Posterior cingulate gyrus (tissue), 11 donors: ENCODE measurements at regions not wholly inside any gene's neighbourhood (a gene's known extent, or its start where the extent isn't known, plus 50 kb on each side); places are given as distances from the start of the nearest gene placed in this dataset.
"Not testable (repeated sequence)": the region's sequence is repeated elsewhere in the genome, so short reads cannot be mapped to it uniquely, and the experiment has no call there.

ENCODE experiments used
- DNase-seq, 10 donors: peaks; one replicate each; pipeline versions ENCODE4 v3.0.0 to v3.0.0-alpha.2; 2020 to 2021; ENCODE audit warnings: mixed read lengths in 3 of 10
- intact Hi-C: fragments of 100-400 bp; cut with DNase I; formaldehyde crosslinking; loops from one replicate; pipeline ENCODE4 v1.15.1; 2023

DNA sequence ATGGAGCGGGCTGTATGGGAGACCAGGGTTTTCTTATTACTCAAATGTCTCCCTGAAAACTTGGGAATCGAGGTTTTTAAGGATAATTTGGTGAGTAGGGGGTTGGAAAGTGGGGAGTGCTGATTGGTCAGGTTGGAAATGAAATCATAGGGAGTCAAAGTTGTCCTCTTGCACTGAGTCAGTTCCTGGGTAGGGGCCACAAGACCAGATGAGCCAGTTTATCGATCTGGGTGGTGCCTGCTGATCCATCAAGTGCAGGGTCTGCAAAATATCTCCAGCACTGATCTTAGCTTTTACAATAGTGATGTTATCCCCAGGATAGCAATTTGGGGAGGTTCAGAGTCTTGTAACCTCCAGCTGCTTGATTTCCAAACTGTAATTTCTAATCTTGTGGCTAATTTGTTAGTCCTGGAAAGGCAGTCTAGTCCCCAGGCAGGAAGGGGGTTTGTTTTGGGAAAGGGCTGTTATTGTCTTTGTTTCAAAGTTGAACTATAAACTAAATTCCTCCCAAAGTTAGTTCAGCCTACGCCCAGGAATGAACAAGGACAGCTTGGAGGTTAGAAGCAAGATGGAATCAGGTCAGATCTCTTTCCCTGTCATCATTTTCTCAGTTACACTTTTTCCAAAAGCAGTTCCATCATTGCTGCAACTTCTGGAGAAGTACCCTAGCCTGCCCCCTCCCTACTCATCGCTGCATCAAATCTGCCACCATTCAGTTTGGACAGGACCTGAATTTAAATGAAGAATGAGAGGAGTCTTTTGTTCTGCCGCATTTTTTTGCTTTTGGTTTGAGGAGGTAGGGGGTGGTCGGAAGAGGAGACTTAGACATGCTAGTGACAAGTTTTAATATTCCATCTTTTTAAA, 236.4 kb upstream of the GALNT17 start:
- DNase-seq, intact Hi-C loops: not testable (repeated sequence)

DNA sequence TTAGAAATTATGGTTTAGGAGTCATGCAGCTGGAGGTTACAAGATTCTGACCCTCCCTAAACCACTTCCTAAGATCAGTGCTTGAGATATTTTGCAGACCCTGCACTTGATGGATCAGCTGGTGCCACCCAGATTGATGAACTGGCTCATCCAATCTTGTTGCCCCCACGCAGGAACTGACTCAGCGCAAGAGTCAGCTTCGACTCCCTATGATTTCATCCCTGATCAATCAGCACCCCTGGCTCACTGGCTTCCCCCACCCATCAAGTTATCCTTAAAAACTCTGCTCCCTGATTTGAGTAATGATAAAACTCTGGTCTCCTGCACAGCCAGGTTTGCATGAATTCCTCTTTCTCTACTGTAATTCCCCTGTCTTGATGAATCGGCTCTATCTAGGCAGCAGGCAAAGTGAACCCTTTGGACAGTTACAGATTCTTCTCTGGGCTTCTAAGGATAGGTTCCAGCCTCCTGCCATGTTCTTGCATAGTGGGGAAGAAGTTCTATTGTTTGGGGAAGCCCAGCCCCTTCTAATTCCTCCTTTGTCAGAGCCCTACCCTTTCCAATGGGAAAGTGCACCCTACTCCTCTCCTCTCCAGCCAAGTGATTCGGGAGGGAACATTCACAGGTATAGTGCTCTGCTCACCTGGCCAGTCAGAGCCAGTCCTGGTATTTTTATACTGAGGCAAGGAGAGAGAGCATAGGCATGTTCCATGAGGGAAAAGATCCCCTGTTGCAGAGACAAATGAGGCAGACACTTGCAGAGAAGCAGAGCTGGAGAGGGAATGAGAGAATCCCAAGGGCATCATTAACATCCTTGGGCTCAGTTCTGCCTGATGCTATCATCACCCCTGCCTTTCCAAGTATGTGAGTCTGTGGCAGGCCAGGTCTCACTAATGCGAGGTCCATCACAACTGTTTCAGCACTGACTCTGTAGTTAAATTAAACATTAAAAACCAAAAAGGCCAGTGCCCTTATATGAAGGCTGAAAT, 224.4 kb upstream of the GALNT17 start:
- DNase-seq: no peak
- intact Hi-C loops: no loop called here

DNA sequence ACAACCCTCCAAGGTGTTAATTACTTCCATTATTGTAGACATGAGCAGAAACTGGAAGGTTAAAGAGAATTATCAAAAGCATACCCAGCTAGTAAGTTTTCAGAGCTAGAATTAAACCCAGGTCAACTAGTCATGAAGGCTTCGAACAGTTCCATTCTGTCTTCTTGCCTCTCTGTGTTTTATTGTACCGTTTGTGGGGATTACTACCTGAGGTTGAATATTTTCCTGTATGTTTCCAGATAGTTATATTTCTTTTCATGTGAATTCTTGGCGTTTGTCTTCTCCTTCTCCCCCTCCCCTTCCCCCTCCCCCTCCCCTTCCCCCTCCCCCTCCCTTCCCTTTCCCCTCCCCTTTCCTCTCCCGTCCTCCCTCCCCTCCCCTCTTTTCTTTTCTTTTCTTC, 218.0 kb upstream of the GALNT17 start:
- intact Hi-C loops: no loop called here
- DNase-seq: no peak

DNA sequence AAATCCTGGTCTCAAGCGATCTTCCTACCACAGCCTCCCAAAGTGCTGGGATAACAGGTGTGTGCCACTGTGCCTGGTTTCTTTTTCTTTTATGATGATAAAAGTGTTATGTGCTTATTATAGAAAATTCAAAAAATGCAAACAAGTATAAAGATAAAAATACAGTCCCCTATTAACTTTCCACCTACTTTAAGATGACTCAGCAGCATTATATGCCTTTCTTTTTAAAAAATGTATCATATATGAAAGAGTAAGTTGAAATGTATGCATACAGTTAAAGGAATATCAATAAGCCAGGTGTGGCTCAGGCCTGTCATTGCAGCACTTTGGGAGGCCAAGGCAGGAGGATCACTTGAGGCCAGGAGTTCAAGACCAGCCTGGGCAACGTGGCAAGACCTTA, 216.9 kb upstream of the GALNT17 start:
- intact Hi-C loops: no loop called here
- DNase-seq: no peak

DNA sequence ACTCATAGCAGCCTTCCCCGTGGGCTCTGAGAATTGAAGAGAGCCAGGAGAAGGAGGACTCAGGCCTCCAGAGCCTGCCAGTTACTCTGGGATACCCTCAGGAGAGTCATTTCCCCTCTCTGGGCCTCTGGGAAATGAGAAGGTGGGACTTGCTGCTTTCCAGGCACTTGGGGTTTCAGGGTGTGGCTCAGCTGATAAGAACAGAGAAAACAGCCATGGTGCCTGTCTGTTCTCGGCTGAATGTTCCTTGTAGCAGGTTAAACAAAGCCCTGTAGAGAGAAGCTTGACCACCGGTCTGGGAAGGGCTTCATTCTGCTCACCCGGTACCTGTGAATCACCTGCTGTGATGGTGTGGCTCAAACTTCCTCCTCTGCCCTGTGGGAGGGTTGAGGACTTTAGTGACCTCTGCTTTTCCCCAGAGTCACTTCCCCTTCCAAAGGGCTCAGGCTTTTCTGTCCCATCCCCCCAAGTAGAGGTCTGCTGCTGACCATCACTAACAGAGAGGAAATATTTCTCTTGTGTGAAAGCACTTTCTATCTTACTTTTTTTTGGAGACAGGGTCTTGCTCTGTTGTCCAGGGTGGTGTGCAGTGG, 212.4 kb upstream of the GALNT17 start:
- no peak for DNase-seq
- intact Hi-C loops: no loop called here

DNA sequence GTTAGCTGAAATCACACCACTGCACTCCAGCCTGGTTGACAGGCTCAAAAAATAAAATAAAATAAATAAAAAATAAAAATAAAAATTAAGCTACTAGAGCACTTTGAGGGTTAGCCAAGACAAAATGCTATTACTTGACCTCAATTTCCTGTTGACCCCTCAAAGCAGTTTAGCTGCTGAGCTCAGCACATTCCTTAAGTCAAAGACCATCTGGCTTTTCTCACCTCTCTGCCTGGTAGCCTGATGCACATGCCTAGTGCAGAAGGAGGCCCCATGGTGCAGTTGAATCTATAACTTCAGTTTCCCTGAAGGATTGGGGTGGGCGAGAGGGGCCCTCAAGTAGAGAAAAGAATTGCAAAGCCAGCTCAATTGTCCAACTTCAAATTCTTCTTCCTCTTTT, 211.1 kb upstream of the GALNT17 start:
- DNase-seq: no peak
- intact Hi-C loops: no loop called here

DNA sequence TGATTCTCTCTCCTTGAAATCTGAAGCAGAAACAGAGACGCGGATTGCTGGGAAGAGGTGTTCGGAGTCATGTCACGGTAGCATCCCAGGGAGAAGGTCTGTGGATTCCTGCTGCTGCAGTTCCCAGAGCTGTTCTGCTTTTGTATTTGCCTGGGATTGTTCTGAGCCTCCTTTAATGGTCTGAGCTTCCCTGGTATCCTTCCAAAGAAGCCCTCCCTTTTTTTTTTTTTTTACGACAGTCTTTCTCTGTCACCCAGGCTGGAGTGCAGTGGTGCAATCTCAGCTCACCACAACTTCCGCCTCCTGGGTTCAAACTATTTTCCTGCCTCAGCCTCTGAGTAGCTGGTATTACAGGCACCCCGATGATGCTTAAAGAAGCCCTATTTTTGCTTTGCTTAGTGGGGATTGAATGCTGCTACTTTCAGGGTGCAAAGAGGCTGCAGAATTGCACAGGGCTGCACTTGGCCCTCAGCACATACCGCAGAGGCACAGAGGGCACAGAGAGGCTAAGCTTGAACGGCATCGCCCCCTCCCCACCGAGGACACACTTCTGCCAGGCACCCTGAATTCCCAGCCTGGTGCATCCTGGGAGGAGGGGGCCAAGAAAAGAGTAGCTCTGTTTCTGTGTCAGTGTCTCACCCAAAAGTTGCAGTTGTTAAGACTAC, 208.6 kb upstream of the GALNT17 start:
- intact Hi-C loops: no loop called here
- DNase-seq: no peak

DNA sequence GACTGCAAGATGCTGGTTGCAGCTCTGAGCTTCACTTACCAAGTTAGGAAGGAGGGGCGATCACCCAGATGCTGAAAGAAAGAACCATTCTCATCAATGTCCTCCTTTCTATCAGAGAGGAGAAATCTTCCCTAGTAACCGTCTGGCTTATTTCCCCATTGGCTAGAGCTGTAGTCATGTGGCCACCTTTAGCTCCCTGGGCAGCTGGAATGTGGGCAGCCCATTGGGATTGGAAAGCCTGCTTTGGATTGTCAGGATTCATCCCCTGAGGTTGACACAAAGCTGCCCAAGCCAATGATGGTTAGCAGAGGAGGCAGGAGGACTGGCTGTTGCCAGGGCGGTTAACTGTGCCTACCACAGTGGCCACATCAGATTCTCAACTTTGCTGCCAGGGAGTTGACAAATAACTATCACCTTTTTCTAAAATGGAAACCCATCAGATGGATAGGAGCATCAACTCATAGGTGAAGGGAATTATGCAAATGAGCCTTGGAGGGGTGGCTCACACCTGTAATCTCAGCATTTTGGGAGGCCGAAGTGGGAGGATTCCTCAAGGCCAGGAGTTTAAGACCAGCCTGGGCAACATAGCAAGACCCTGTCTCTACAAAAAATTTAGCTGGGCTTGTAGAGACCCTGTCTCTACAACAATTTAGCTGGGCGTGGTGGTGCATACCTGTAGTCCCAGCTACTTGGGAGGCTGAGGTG, 206.4 kb upstream of the GALNT17 start:
- DNase-seq: no peak
- intact Hi-C loops: no loop called here

DNA sequence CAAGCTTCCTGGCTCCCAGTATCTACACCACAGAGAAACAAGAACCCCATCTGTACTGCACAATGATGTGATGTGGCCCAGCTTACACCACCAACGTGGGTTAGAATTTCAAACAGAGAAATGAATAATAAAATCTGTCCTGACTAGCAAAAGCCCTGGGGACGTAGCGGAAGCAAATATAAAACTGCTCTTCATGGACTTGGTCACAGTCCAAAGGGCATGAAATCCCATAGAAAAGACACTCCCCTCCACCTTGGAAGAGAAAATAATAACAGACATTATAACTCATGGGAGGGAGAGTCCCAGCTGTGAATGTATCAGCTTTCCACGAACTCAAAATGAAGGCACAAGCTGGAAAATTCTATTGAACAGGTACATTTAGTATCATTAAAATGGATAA, 205.3 kb upstream of the GALNT17 start:
- intact Hi-C loops: no loop called here
- no peak for DNase-seq

DNA sequence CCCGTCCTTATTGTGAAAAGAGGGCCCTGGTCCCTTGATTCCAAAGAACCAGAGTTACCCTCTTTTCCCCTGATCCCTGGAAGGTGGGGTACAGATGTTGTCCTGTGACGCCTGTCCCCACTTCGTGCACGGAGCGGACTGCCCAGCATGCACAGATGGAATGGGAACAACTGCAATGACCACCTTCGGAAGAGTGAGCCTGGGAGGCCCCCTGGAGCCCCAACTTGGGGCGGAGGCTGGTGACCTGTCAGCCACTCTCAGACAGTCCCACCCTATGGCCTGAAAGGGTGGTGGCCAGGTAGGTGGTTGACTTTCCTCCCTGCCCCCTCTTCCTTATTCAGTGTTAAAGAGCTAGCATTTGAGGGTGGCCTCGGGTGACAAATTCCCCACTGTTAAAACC, 196.6 kb upstream of the GALNT17 start:
- intact Hi-C loops: no loop called here

DNA sequence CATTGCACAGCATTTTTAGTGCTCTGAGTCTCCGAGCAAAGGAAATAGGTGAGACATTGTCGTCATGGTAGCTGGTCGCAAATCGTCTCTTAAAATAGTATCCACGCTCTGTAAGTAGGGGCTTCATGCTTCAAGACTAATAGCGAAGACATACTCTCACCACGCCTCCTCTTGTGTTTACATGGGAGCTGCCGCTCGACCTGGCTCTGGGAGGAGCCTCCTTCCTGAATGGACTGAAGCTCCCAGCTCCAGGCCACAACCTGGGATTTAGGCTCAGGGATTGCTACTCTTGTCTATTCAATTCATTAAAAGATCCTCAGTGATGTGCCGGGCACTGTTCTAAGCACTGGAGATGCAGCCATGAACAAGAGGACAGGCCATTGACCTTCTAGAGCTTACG, 196.1 kb upstream of the GALNT17 start:
- intact Hi-C loops: no loop called here

More for the DNA sequence above, 196.6 kb upstream of the GALNT17 start:
- DNase-seq: peak in 1 of 10 donors; percentile 25

DNA sequence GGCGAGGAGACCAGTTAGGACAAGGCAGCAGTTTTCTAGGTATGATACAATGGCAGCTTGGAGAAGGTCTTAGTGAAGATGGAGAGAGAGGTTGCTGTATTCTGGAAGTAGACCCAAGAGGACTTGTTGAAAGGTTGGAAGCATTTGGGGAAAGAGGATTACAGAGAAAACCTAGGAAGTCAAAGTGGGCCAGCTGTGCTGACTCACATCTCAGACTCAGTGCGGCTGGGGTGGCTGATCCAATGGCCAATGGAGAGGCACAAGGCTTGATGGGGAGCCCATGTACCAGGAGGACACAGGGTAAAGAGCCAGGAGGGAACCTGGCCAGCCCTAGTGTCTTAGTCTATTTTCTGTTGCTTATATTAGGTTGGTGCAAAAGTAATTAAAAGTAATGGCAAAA, 194.5 kb upstream of the GALNT17 start:
- peak in 1 of 10 donors; percentile 26 for DNase-seq
- intact Hi-C loops: no loop called here

More for the DNA sequence above, 196.1 kb upstream of the GALNT17 start:
- peak in 1 of 10 donors; percentile 32 for DNase-seq

DNA sequence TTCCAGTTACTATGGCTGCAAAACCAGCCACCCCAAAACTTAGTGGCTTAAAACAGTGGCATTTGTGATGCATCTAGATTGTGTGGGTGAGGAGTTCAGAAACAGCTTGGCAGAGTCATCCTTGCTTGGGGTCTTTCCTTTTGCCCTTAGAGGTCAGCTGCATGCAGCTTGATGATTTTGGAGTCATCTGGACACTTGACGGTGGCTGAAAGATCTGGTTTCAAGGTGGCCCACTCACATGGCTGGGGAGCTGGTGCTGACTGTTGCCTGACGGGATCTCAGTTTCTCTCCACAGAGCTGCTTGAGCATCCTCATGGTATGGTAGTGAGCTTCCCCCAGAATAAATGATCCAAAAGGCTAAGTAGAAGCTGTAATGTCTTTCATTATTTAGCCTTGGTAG, 191.3 kb upstream of the GALNT17 start:
- DNase-seq: peak in 1 of 10 donors; percentile 7
- intact Hi-C loops: no loop called here

DNA sequence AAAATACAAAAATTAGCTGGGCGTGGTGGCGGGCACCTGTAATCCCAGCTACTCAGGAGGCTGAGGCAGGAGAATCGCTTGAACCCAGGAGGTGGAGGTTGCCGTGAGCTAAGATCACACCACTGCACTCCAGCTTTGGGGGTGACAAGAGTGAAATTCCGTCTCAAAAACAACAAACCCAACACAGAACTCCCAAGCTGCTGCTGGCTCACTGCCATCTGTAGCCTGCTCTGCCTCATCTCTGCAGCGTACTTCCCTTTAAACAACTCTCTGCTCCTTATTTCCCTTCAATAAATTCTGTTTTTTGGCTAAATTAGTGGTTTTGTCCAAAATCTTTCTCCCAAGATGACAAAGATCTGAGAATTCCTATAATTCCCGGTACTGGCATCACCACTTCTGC, 189.2 kb upstream of the GALNT17 start:
- intact Hi-C loops: no loop called here
- DNase-seq: no peak

DNA sequence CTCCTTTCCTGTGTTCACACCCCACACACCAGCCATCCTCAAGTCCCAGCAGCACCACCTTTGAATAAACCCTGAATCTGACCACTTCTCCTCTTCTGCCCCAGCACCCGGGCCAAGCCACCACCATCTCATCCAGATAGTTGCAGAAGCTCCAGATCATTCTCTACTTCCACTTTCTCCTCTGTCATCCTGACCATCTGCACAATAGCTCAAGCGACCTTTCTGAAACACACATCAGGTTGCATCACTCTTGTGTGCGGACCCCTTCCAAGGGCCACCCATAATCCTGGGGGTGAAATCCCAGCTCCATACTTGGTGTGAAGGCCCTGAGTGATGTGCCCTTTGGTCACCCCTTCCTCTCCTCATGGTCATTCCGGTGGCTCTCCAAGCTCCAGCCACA, 187.4 kb upstream of the GALNT17 start:
- intact Hi-C loops: no loop called here
- DNase-seq: no peak

DNA sequence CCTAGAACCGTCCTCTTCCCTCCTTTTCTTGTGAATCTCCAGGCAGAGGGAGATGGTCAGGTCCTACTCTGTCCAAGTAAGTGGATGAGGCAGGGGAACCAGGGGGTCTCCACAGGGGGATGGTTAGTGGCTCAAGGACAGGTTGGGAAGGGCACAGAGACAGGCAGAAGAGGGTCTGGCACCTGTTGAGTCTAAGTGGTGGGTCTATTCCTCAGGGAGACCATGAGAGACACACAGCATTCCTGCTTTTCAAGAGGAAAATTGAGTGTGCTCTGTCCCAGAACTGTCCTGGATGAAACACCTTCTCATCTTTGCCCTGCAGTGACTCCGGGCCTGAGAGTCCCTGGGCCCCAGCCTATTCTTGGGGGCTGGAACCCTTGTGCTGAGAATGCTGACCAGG, 184.8 kb upstream of the GALNT17 start:
- intact Hi-C loops: no loop called here
- no peak for DNase-seq

DNA sequence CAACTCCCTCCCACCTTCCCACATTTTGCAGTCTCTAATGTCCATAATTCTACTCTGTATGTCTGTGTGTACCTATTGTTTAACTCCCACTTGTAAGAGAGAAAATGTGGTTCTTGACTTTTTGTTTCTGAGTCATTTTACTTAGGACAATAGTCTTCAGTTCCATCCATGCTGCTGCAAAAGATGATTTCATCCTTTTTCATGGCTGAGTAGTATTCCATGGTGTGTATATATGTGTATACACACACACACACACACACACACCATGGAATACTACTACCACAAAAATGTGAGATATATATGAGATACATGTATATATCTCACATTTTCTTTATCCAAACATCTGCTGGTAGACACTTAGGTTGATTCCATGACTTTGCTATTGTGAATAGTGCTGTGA, 182.1 kb upstream of the GALNT17 start:
- intact Hi-C loops: no loop called here
- no peak for DNase-seq

DNA sequence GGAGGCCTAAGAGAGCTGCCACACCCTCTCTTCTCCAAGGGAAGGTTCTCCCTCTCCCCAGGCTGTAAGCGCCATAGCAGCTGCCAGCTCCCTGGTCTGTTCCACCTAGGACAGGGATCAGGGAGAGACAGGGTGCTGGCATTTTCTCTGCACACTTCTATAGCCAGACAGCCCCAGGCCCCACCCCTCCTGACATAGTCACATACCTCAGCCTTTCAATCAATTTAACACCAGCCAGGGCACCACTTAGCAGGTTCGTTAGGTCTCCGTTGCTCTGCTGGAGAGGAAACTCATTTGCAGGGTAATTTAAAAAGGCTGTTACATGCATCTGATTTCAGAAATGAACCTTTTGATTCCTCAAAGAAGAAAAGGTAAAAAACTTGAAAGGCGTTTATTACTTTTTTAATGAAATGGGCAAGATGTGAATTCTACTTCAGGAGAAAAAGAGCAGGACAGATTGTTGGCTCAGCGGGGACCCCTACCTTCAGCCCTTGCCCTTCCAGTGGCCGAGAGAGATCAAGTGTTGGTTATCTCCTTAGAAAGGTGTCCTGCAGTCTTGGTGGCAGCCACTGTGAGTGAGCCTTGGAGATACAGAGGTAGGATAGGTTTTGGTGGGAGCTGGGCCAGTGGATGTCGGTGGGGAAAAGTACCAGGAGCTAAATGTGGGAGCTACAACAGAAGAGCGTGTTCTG, 180.5 kb upstream of the GALNT17 start:
- DNase-seq: no peak
- intact Hi-C loops: no loop called here

DNA sequence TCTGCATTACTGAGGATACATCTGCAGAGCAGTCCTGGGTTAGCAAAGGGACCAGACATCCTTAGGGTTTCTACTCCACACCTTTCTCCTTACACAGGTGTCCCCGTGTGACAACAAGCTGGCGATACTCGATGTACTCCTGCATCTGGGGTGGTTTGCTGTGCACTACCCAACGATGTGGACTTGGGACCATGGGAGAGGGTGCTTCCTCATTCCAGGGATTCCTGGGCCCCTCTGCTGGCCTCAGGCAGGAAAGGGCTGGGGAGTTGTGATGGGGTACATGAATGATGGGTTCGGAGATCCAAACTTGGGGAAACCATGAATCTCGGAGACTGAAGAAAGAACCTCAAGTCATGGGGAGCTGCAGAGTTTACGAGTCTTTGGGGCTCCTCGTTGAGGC, 179.6 kb upstream of the GALNT17 start:
- intact Hi-C loops: no loop called here
- DNase-seq: no peak
